WTC11 (cell line): ENCODE measurements at regions not wholly inside any gene's neighbourhood (a gene's known extent, or its start where the extent isn't known, plus 50 kb on each side); places are given as distances from the start of the nearest gene placed in this dataset.

ENCODE experiments used
- ATAC-seq: fragments of 200-7000 bp; cut with Tn5 transposase; 2 replicates; pipeline ENCODE4 v1.10.0; 2021; ENCODE audit warnings: mild to moderate bottlenecking, moderate library complexity
- CTCF ChIA-PET: fragments of 300-600 bp; sonication (Branson Sonifier 250); formaldehyde crosslinking; loops from one replicate; lab custom pipeline; 2021; ENCODE audit warnings: antibody characterized with exemption; lab: Charles Lee
- POLR2A ChIA-PET: fragments of 350-600 bp; sonication (Branson Sonifier 250); formaldehyde crosslinking; loops from one replicate; lab custom pipeline; 2021; ENCODE audit warnings: antibody characterized with exemption; lab: Charles Lee
- DNase-seq: peaks from one replicate; pipeline ENCODE4 v3.0.0; 2021; ENCODE audit warnings: low spot score
- H3K27ac Mint-ChIP-seq: 2 replicates; pipeline ENCODE4 v1.8.0; 2021; ENCODE audit warnings: mixed read lengths
- H3K27me3 Mint-ChIP-seq: 2 replicates; pipeline ENCODE4 v1.8.0; 2021; ENCODE audit warnings: low read depth, mild to moderate bottlenecking, moderate library complexity, mixed read lengths
- H3K36me3 Mint-ChIP-seq: 2 replicates; pipeline ENCODE4 v1.8.0; 2021; ENCODE audit warnings: mixed read lengths
- H3K4me1 Mint-ChIP-seq: 2 replicates; pipeline ENCODE4 v1.8.0; 2022; ENCODE audit warnings: mixed read lengths
- H3K4me3 Mint-ChIP-seq: 2 replicates; pipeline ENCODE4 v1.8.0; 2021; ENCODE audit warnings: mild to moderate bottlenecking, moderate library complexity, mixed read lengths
- H3K9me3 Mint-ChIP-seq: 2 replicates; pipeline ENCODE4 v1.8.0; 2021; ENCODE audit warnings: mixed read lengths
- EMX1 ChIP-seq: fragments of 250-450 bp; sonication (Bioruptor Pico); IDR thresholded peaks from 2 replicates; pipeline ENCODE4 v1.8.0; 2021; ENCODE audit warnings: mild to moderate bottlenecking
- ESRRA ChIP-seq: sonication (generic); formaldehyde crosslinking; IDR thresholded peaks from 2 replicates; pipeline ENCODE4 v1.8.1; 2022; ENCODE audit warnings: mild to moderate bottlenecking, missing genetic modification reagents, borderline replicate concordance
- ETV6 ChIP-seq: sonication (generic); formaldehyde crosslinking; IDR thresholded peaks from 2 replicates; pipeline ENCODE4 v1.8.1; 2022; ENCODE audit warnings: mild to moderate bottlenecking, missing genetic modification reagents
- GRHL2 ChIP-seq: fragments of 250-450 bp; sonication (Bioruptor Pico); IDR thresholded peaks from 2 replicates; pipeline ENCODE4 v1.8.0; 2022; ENCODE audit warnings: mild to moderate bottlenecking, moderate library complexity; ENCODE audit not compliant: insufficient replicate concordance, severe bottlenecking
- GTF2I ChIP-seq: fragments of 250-450 bp; sonication (Bioruptor Pico); conservative IDR thresholded peaks from 2 replicates; pipeline ENCODE4 v1.4.0; 2021; ENCODE audit warnings: mild to moderate bottlenecking
- RORB ChIP-seq: fragments of 250-450 bp; sonication (Bioruptor Pico); IDR thresholded peaks from 2 replicates; pipeline ENCODE4 v1.9.0; 2021; ENCODE audit warnings: mild to moderate bottlenecking
- SP1 ChIP-seq: sonication (generic); formaldehyde crosslinking; conservative IDR thresholded peaks from 2 replicates; pipeline ENCODE4 v1.8.1; 2022; ENCODE audit warnings: missing genetic modification reagents
- TF ChIP-seq, protein P1 (sequence below): sonication (generic); formaldehyde crosslinking; IDR thresholded peaks from 2 replicates; pipeline ENCODE4 v1.8.0; 2023; ENCODE audit warnings: mild to moderate bottlenecking, missing genetic modification reagents
- TF ChIP-seq, protein P2 (sequence below): sonication (generic); formaldehyde crosslinking; IDR thresholded peaks from 2 replicates; pipeline ENCODE4 v1.8.0; 2023; ENCODE audit warnings: missing genetic modification reagents, mild to moderate bottlenecking, borderline replicate concordance
- TF ChIP-seq, protein P3 (sequence below): fragments of 250-450 bp; sonication (Bioruptor Pico); IDR thresholded peaks from 2 replicates; pipeline ENCODE4 v1.9.0; 2021; ENCODE audit warnings: mild to moderate bottlenecking, borderline replicate concordance
- TF ChIP-seq, protein P4 (sequence below): fragments of 250-450 bp; sonication (Bioruptor Pico); IDR thresholded peaks from 2 replicates; pipeline ENCODE4 v1.9.0; 2021; ENCODE audit warnings: mild to moderate bottlenecking
- TF ChIP-seq, protein P5 (sequence below): sonication (generic); formaldehyde crosslinking; IDR thresholded peaks from 2 replicates; pipeline ENCODE4 v1.8.0; 2022; ENCODE audit warnings: mild to moderate bottlenecking, missing genetic modification reagents

DNA sequence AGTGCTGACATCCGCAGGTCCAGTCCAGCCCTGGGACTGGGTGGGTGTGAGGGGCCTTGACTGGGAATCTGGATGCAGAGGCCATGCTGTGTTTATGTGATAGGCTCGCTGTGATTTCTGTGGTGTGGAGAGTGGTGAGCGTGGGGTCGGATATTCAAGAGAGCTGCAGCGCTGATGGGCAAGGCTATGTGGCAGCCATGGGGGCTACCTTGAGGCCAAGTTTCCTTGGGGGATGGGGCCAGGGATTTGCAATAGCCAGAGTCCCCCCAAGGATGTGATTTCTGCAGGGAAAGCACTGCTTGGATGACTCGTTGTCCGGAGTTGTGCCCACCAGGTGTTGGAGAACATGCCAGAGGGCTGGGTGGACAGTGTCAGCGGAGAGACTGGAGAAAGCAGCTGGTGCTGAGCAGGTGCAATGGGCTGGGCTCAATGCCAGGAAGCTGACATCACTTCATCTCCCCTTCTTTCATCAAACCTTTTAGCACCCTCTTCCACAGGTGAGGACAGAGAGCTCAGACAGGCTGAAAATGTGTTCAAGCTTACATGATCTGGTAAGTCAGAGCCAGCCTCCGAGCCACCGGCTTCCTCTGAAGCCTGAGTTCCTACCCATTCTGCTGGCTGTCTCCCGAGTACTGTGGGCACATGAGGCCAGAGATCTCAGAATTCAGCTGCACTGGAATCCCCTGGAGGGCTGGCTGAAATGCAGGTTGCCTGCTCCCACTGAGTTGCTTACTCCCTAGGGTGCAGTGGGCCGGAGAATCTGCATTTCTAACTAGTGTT lies 132.9 kb downstream of the RHOU start:
- Mint-ChIP-seq H3K27ac (no peak overlapping the region), H3K27me3 (no peaks in the 10 kb centered on the region), H3K4me3 (no peak overlapping the region), H3K4me1 (peaks cover 54% of the 10 kb centered on the region), H3K36me3 (no peaks in the 10 kb centered on the region; the same call in 1 of the 2 replicates), H3K9me3 (no peaks in the 10 kb centered on the region)
- DNase-seq (no peak), ATAC-seq (no peak)
- ChIA-PET CTCF (no interaction called here), POLR2A (no interaction called here)
- no peak for TF ChIP-seq GRHL2 (CRISPR knock-in tag)
- TF ChIP-seq ETV6 (CRISPR knock-in tag): no peak
- TF ChIP-seq GTF2I: no peak
- TF ChIP-seq, protein P1, sequence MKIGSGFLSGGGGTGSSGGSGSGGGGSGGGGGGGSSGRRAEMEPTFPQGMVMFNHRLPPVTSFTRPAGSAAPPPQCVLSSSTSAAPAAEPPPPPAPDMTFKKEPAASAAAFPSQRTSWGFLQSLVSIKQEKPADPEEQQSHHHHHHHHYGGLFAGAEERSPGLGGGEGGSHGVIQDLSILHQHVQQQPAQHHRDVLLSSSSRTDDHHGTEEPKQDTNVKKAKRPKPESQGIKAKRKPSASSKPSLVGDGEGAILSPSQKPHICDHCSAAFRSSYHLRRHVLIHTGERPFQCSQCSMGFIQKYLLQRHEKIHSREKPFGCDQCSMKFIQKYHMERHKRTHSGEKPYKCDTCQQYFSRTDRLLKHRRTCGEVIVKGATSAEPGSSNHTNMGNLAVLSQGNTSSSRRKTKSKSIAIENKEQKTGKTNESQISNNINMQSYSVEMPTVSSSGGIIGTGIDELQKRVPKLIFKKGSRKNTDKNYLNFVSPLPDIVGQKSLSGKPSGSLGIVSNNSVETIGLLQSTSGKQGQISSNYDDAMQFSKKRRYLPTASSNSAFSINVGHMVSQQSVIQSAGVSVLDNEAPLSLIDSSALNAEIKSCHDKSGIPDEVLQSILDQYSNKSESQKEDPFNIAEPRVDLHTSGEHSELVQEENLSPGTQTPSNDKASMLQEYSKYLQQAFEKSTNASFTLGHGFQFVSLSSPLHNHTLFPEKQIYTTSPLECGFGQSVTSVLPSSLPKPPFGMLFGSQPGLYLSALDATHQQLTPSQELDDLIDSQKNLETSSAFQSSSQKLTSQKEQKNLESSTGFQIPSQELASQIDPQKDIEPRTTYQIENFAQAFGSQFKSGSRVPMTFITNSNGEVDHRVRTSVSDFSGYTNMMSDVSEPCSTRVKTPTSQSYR (CRISPR knock-in tag): no peak
- no peak for TF ChIP-seq RORB (CRISPR knock-in tag)
- TF ChIP-seq, protein P2, sequence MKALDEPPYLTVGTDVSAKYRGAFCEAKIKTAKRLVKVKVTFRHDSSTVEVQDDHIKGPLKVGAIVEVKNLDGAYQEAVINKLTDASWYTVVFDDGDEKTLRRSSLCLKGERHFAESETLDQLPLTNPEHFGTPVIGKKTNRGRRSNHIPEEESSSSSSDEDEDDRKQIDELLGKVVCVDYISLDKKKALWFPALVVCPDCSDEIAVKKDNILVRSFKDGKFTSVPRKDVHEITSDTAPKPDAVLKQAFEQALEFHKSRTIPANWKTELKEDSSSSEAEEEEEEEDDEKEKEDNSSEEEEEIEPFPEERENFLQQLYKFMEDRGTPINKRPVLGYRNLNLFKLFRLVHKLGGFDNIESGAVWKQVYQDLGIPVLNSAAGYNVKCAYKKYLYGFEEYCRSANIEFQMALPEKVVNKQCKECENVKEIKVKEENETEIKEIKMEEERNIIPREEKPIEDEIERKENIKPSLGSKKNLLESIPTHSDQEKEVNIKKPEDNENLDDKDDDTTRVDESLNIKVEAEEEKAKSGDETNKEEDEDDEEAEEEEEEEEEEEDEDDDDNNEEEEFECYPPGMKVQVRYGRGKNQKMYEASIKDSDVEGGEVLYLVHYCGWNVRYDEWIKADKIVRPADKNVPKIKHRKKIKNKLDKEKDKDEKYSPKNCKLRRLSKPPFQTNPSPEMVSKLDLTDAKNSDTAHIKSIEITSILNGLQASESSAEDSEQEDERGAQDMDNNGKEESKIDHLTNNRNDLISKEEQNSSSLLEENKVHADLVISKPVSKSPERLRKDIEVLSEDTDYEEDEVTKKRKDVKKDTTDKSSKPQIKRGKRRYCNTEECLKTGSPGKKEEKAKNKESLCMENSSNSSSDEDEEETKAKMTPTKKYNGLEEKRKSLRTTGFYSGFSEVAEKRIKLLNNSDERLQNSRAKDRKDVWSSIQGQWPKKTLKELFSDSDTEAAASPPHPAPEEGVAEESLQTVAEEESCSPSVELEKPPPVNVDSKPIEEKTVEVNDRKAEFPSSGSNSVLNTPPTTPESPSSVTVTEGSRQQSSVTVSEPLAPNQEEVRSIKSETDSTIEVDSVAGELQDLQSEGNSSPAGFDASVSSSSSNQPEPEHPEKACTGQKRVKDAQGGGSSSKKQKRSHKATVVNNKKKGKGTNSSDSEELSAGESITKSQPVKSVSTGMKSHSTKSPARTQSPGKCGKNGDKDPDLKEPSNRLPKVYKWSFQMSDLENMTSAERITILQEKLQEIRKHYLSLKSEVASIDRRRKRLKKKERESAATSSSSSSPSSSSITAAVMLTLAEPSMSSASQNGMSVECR (CRISPR knock-in tag): no peak
- TF ChIP-seq ESRRA (CRISPR knock-in tag): no peak
- TF ChIP-seq, protein P3, sequence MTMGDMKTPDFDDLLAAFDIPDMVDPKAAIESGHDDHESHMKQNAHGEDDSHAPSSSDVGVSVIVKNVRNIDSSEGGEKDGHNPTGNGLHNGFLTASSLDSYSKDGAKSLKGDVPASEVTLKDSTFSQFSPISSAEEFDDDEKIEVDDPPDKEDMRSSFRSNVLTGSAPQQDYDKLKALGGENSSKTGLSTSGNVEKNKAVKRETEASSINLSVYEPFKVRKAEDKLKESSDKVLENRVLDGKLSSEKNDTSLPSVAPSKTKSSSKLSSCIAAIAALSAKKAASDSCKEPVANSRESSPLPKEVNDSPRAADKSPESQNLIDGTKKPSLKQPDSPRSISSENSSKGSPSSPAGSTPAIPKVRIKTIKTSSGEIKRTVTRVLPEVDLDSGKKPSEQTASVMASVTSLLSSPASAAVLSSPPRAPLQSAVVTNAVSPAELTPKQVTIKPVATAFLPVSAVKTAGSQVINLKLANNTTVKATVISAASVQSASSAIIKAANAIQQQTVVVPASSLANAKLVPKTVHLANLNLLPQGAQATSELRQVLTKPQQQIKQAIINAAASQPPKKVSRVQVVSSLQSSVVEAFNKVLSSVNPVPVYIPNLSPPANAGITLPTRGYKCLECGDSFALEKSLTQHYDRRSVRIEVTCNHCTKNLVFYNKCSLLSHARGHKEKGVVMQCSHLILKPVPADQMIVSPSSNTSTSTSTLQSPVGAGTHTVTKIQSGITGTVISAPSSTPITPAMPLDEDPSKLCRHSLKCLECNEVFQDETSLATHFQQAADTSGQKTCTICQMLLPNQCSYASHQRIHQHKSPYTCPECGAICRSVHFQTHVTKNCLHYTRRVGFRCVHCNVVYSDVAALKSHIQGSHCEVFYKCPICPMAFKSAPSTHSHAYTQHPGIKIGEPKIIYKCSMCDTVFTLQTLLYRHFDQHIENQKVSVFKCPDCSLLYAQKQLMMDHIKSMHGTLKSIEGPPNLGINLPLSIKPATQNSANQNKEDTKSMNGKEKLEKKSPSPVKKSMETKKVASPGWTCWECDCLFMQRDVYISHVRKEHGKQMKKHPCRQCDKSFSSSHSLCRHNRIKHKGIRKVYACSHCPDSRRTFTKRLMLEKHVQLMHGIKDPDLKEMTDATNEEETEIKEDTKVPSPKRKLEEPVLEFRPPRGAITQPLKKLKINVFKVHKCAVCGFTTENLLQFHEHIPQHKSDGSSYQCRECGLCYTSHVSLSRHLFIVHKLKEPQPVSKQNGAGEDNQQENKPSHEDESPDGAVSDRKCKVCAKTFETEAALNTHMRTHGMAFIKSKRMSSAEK: no peak
- TF ChIP-seq, protein P4, sequence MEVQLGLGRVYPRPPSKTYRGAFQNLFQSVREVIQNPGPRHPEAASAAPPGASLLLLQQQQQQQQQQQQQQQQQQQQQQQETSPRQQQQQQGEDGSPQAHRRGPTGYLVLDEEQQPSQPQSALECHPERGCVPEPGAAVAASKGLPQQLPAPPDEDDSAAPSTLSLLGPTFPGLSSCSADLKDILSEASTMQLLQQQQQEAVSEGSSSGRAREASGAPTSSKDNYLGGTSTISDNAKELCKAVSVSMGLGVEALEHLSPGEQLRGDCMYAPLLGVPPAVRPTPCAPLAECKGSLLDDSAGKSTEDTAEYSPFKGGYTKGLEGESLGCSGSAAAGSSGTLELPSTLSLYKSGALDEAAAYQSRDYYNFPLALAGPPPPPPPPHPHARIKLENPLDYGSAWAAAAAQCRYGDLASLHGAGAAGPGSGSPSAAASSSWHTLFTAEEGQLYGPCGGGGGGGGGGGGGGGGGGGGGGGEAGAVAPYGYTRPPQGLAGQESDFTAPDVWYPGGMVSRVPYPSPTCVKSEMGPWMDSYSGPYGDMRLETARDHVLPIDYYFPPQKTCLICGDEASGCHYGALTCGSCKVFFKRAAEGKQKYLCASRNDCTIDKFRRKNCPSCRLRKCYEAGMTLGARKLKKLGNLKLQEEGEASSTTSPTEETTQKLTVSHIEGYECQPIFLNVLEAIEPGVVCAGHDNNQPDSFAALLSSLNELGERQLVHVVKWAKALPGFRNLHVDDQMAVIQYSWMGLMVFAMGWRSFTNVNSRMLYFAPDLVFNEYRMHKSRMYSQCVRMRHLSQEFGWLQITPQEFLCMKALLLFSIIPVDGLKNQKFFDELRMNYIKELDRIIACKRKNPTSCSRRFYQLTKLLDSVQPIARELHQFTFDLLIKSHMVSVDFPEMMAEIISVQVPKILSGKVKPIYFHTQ (CRISPR knock-in tag): no peak
- TF ChIP-seq, protein P5, sequence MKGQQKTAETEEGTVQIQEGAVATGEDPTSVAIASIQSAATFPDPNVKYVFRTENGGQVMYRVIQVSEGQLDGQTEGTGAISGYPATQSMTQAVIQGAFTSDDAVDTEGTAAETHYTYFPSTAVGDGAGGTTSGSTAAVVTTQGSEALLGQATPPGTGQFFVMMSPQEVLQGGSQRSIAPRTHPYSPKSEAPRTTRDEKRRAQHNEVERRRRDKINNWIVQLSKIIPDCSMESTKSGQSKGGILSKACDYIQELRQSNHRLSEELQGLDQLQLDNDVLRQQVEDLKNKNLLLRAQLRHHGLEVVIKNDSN (CRISPR knock-in tag): no peak
- TF ChIP-seq SP1 (CRISPR knock-in tag): no peak
- no peak for TF ChIP-seq EMX1 (CRISPR knock-in tag)
